ENCODE measurements at regions not wholly inside any gene's neighbourhood (a gene's known extent, or its start where the extent isn't known, plus 50 kb on each side); places are given as distances from the start of the nearest gene placed in this dataset.

DNA sequence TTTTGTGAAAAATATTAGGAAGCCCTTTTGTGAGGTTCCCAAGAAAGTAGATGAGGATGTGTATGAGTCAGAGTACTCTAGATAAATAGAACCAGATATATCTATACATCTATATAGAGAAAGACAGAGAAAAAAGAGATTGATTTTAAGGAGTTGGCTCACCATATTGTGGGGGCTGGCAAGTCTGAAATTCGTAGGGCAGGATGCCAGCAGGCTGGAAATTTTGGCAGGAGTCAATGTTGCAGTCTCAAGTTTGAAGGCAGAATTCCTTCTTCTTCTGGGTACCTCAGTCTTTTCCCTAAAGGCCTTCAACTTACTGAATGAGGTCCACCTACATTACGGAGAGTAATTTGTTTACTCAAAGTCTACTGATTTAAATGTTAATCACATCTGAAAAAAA is 65.3 kb upstream of the SAMD3 start:
- no peak overlapping the region for H3K4me2 ChIP-seq (ENCODE audit: low read length)
- H2AFZ ChIP-seq (ENCODE audit: low read depth, low read length, poor library complexity, severe bottlenecking): no peak overlapping the region
- H3K79me2 ChIP-seq (ENCODE audit: insufficient read depth, low read length): no peaks in the 10 kb centered on the region
- no peak overlapping the region for H3K4me3 ChIP-seq (replicated peaks in 1 of 2; ENCODE audit: low read depth in 1 of 2, low read length in 2 of 2)
- no peak for TF ChIP-seq ZNF274 (IDR thresholded peaks at IDR 0.05; ENCODE audit: low read depth, low read length)
- TF ChIP-seq RAD21 (IDR thresholded peaks at IDR 0.05; ENCODE audit: low read depth): no peak
- TF ChIP-seq, protein P1, sequence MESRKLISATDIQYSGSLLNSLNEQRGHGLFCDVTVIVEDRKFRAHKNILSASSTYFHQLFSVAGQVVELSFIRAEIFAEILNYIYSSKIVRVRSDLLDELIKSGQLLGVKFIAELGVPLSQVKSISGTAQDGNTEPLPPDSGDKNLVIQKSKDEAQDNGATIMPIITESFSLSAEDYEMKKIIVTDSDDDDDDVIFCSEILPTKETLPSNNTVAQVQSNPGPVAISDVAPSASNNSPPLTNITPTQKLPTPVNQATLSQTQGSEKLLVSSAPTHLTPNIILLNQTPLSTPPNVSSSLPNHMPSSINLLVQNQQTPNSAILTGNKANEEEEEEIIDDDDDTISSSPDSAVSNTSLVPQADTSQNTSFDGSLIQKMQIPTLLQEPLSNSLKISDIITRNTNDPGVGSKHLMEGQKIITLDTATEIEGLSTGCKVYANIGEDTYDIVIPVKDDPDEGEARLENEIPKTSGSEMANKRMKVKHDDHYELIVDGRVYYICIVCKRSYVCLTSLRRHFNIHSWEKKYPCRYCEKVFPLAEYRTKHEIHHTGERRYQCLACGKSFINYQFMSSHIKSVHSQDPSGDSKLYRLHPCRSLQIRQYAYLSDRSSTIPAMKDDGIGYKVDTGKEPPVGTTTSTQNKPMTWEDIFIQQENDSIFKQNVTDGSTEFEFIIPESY (IDR thresholded peaks at IDR 0.05; ENCODE audit: extremely low read depth, insufficient replicate concordance, low read length): no peak
- TF ChIP-seq CEBPB (IDR thresholded peaks at IDR 0.05; ENCODE audit: low read depth): no peak
- no peak for TF ChIP-seq CBX3 (IDR thresholded peaks at IDR 0.05; ENCODE audit: low read depth)
- no peak for TF ChIP-seq TCF7L2 (IDR thresholded peaks at IDR 0.05; ENCODE audit: borderline replicate concordance, extremely low read depth, insufficient read depth, insufficient read length)
- TF ChIP-seq, protein P2, sequence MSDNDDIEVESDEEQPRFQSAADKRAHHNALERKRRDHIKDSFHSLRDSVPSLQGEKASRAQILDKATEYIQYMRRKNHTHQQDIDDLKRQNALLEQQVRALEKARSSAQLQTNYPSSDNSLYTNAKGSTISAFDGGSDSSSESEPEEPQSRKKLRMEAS (IDR thresholded peaks at IDR 0.05): no peak
- TF ChIP-seq, protein P3, sequence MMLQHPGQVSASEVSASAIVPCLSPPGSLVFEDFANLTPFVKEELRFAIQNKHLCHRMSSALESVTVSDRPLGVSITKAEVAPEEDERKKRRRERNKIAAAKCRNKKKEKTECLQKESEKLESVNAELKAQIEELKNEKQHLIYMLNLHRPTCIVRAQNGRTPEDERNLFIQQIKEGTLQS (IDR thresholded peaks at IDR 0.05): no peak
- TF ChIP-seq, protein P4, sequence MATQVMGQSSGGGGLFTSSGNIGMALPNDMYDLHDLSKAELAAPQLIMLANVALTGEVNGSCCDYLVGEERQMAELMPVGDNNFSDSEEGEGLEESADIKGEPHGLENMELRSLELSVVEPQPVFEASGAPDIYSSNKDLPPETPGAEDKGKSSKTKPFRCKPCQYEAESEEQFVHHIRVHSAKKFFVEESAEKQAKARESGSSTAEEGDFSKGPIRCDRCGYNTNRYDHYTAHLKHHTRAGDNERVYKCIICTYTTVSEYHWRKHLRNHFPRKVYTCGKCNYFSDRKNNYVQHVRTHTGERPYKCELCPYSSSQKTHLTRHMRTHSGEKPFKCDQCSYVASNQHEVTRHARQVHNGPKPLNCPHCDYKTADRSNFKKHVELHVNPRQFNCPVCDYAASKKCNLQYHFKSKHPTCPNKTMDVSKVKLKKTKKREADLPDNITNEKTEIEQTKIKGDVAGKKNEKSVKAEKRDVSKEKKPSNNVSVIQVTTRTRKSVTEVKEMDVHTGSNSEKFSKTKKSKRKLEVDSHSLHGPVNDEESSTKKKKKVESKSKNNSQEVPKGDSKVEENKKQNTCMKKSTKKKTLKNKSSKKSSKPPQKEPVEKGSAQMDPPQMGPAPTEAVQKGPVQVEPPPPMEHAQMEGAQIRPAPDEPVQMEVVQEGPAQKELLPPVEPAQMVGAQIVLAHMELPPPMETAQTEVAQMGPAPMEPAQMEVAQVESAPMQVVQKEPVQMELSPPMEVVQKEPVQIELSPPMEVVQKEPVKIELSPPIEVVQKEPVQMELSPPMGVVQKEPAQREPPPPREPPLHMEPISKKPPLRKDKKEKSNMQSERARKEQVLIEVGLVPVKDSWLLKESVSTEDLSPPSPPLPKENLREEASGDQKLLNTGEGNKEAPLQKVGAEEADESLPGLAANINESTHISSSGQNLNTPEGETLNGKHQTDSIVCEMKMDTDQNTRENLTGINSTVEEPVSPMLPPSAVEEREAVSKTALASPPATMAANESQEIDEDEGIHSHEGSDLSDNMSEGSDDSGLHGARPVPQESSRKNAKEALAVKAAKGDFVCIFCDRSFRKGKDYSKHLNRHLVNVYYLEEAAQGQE (IDR thresholded peaks at IDR 0.05; ENCODE audit: low read depth): no peak
- TF ChIP-seq EGR1 (IDR thresholded peaks at IDR 0.05; ENCODE audit: low read depth): no peak
- no peak for TF ChIP-seq EZH2phosphoT487 (IDR thresholded peaks at IDR 0.05; ENCODE audit: borderline replicate concordance)
- no peak overlapping the region for H3K9ac ChIP-seq (ENCODE audit: low read length)
- DNase-seq (ENCODE audit: low read depth, low spot score) (no peak), ATAC-seq (no peak)
- ChIA-PET RAD21 (ENCODE audit: low non-redundant PET in 1 of 2, low total read pairs in 2 of 2, uncharacterized antibody in 2 of 2, unreplicated experiment in 2 of 2) (no interaction called here), CTCF (no interaction called here), POLR2A (no interaction called here)
- no TSS peak for BruUV-seq (replicated peaks)
- H3K9me2 ChIP-seq (ENCODE audit: insufficient read depth): no peaks in the 10 kb centered on the region
- no peaks in the 10 kb centered on the region for H3K36me3 ChIP-seq (ENCODE audit: control insufficient read depth in 1 of 2, insufficient read depth in 2 of 2, low read length in 2 of 2)
- no peak overlapping the region for H3K27ac ChIP-seq (ENCODE audit: low read depth, low read length)
- no peaks in the 10 kb centered on the region for H3K9me3 ChIP-seq (ENCODE audit: control insufficient read depth in 1 of 2, insufficient read depth in 1 of 2, low read depth in 1 of 2, low read length in 2 of 2)
- intact Hi-C loops (cut with micrococcal nuclease): loop anchor here (10.0 kb wide), 1 partner anchor 223 kb away; no protein-coding TSS in a partner anchor
- no peaks in the 10 kb centered on the region for H4K20me1 ChIP-seq (ENCODE audit: insufficient read depth)
- H3K4me1 ChIP-seq (ENCODE audit: control insufficient read depth in 1 of 2, insufficient read depth in 2 of 2, low read length in 2 of 2): no peaks in the 10 kb centered on the region
- no peaks in the 10 kb centered on the region for H3K27me3 ChIP-seq (ENCODE audit: insufficient read depth, low read length)

Measured in HCT116 (cell line).